Retina (tissue), 1 donor: ENCODE measurements at regions not wholly inside any gene's neighbourhood (a gene's known extent, or its start where the extent isn't known, plus 50 kb on each side); places are given as distances from the start of the nearest gene placed in this dataset.

ENCODE experiments used
- DNase-seq: peaks from one replicate; pipeline ENCODE4 v3.0.0-alpha.2; 2016

DNA sequence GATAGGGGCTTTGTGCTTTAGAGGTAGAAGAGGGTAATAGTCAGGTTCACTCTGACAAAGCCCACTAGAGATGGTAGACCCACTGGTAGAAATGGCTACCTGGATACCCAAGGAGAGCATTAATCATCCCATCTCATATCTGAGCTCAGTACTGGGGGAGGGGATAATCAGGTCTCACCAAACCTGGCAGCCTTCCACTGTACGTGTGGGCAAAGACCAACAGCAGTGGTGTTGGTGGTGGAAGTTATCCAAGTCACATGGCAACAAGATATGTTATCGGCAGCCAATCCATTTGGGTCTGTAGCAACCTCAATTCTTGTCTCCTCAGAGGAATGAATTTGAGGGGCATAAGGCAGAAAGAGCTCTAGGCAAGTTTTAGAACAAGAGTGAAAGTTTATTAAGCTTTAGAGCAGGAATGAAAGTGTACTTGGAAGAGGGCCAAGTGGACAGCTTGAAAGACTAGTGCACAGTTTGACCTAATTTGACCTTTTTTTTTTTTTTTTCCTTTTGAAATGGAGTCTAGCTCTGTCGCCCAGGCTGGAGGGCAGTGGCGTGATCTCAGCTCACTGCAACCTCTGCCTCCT is 67.0 kb upstream of the CXCL13 start:
- DNase-seq = no peak
